Vagina (tissue), 2 donors: ENCODE measurements at regions not wholly inside any gene's neighbourhood (a gene's known extent, or its start where the extent isn't known, plus 50 kb on each side); places are given as distances from the start of the nearest gene placed in this dataset.
"Not testable (repeated sequence)": the region's sequence is repeated elsewhere in the genome, so short reads cannot be mapped to it uniquely, and the experiment has no call there.

Experiments used
- DNase-seq, 2 donors: peaks; one replicate each; pipeline ENCODE4 v3.0.0-alpha.2; 2017; ENCODE audit errors: extremely low spot score in 2 of 2
- H3K27ac ChIP-seq: fragments of 200-600 bp; sonication (generic); one replicate; pipeline ENCODE4 v1.5.1; 2019
- H3K27me3 ChIP-seq: fragments of 200-600 bp; sonication (generic); one replicate; pipeline ENCODE4 v1.5.1; 2019
- H3K36me3 ChIP-seq, 2 donors: fragments of 200-600 bp; sonication (generic); one replicate each; pipeline ENCODE4 v1.5.1; 2017 to 2019
- H3K4me1 ChIP-seq: fragments of 200-600 bp; sonication (generic); one replicate; pipeline ENCODE4 v1.5.1; 2019
- H3K4me3 ChIP-seq, 2 donors: fragments of 200-600 bp; sonication (generic); 1 replicate in 1 of 2; 2 replicates in 1 of 2; pipeline ENCODE4 v1.5.1; 2016 to 2019
- H3K9me3 ChIP-seq: fragments of 200-600 bp; sonication (generic); one replicate; pipeline ENCODE4 v1.5.1; 2019
- CTCF ChIP-seq, 3 experiments: fragments of 450-650 bp in 2 of 3; fragments of 200-600 bp in 1 of 3; sonication (generic) in 1 of 3; IDR thresholded peaks; one replicate each; pipeline ENCODE4 v1.5.1; 2017 to 2019; ENCODE audit warnings: antibody characterized with exemption in 3 of 3, mild to moderate bottlenecking in 2 of 3, moderate library complexity in 2 of 3
- POLR2A ChIP-seq, 2 donors: fragments of 450-650 bp; IDR thresholded peaks; one replicate each; pipeline ENCODE4 v1.6.1; 2017; ENCODE audit warnings: antibody characterized with exemption in 2 of 2, mild to moderate bottlenecking in 2 of 2, moderate library complexity in 2 of 2
- POLR2AphosphoS5 ChIP-seq, 2 donors: sonication (generic); formaldehyde crosslinking; IDR thresholded peaks; one replicate each; pipeline ENCODE4 v1.9.0; 2017; ENCODE audit warnings: antibody characterized with exemption in 2 of 2, mild to moderate bottlenecking in 2 of 2, low read depth in 1 of 2; ENCODE audit not compliant: insufficient read depth in 1 of 2
- intact Hi-C: fragments of 100-400 bp; cut with DNase I; formaldehyde crosslinking; loops from one replicate; pipeline ENCODE4 v1.15.1; 2023

- Histone ChIP-seq H3K36me3 (no peaks in the 10 kb centered on the region), H3K27ac (no peak overlapping the region), H3K4me3 (no peak overlapping the region), H3K4me1 (no peaks in the 10 kb centered on the region), H3K27me3 (no peaks in the 10 kb centered on the region), H3K9me3 (no peaks in the 10 kb centered on the region)
- intact Hi-C loops, result no loop called here
- no peak for DNase-seq
- TF ChIP-seq POLR2AphosphoS5 (IDR thresholded peaks at IDR 0.05; ENCODE audit: insufficient read depth in 1 of 2, low read depth in 1 of 2) (no peak), POLR2A (IDR thresholded peaks at IDR 0.05) (no peak), CTCF (IDR thresholded peaks at IDR 0.05) (no peak)
These were observed 364.2 kb upstream of the CNTN3 start for GRCh38 chr3:74978684-74979083.

GRCh38 chr3:74985028-74985904, 370.8 kb upstream of the CNTN3 start:
- H3K9me3 ChIP-seq, H3K27ac ChIP-seq, DNase-seq, H3K27me3 ChIP-seq, H3K4me3 ChIP-seq, H3K36me3 ChIP-seq, H3K4me1 ChIP-seq, intact Hi-C loops: not testable (repeated sequence)

- DNase-seq, result no peak
- intact Hi-C loops, result no loop called here
- H3K27ac ChIP-seq, result no peak overlapping the region
These were observed 373.6 kb upstream of the CNTN3 start for GRCh38 chr3:74988095-74988494.

GRCh38 chr3:74992898-74993297, 378.4 kb upstream of the CNTN3 start:
- no peaks in the 10 kb centered on the region for H3K27me3 ChIP-seq
- DNase-seq, result no peak
- intact Hi-C loops, result no loop called here
- no peak overlapping the region for H3K27ac ChIP-seq
- no peaks in the 10 kb centered on the region for H3K4me1 ChIP-seq
- no peak overlapping the region for H3K4me3 ChIP-seq
- H3K36me3 ChIP-seq, result no peaks in the 10 kb centered on the region
- no peaks in the 10 kb centered on the region for H3K9me3 ChIP-seq
- TF ChIP-seq POLR2A (IDR thresholded peaks at IDR 0.05), result no peak
- TF ChIP-seq POLR2AphosphoS5 (IDR thresholded peaks at IDR 0.05; ENCODE audit: insufficient read depth in 1 of 2, low read depth in 1 of 2), result no peak
- no peak for TF ChIP-seq CTCF (IDR thresholded peaks at IDR 0.05)

More at GRCh38 chr3:74988095-74988494, 373.6 kb upstream of the CNTN3 start:
- no peaks in the 10 kb centered on the region for H3K4me1 ChIP-seq
- no peaks in the 10 kb centered on the region for H3K36me3 ChIP-seq
- H3K27me3 ChIP-seq, result no peaks in the 10 kb centered on the region
- no peaks in the 10 kb centered on the region for H3K9me3 ChIP-seq
- TF ChIP-seq CTCF (IDR thresholded peaks at IDR 0.05), result no peak
- no peak for TF ChIP-seq POLR2AphosphoS5 (IDR thresholded peaks at IDR 0.05; ENCODE audit: insufficient read depth in 1 of 2, low read depth in 1 of 2)
- no peak for TF ChIP-seq POLR2A (IDR thresholded peaks at IDR 0.05)
- no peak overlapping the region for H3K4me3 ChIP-seq

- no peak for DNase-seq
- H3K27ac ChIP-seq, result no peak overlapping the region
- TF ChIP-seq POLR2A (IDR thresholded peaks at IDR 0.05) (no peak), CTCF (IDR thresholded peaks at IDR 0.05) (no peak), POLR2AphosphoS5 (IDR thresholded peaks at IDR 0.05; ENCODE audit: insufficient read depth in 1 of 2, low read depth in 1 of 2) (no peak)
- intact Hi-C loops, result no loop called here
- H3K36me3 ChIP-seq, result no peaks in the 10 kb centered on the region
- no peaks in the 10 kb centered on the region for H3K9me3 ChIP-seq
- no peaks in the 10 kb centered on the region for H3K4me1 ChIP-seq
- H3K4me3 ChIP-seq, result no peak overlapping the region
- no peaks in the 10 kb centered on the region for H3K27me3 ChIP-seq
These were observed 386.9 kb upstream of the CNTN3 start for GRCh38 chr3:75001330-75001729.
